ENCODE measurements at regions not wholly inside any gene's neighbourhood (a gene's known extent, or its start where the extent isn't known, plus 50 kb on each side); places are given as distances from the start of the nearest gene placed in this dataset.

- Histone ChIP-seq H3K4me2 (replicated peaks; ENCODE audit: low read depth, low read length, poor library complexity, severe bottlenecking) (no peak overlapping the region), H3K36me3 (replicated peaks in 1 of 2; ENCODE audit: control extremely low read depth in 1 of 2, control insufficient read depth in 1 of 2, extremely low read depth in 1 of 2, insufficient read depth in 2 of 2, low read length in 1 of 2) (no peaks in the 10 kb centered on the region), H3K9me3 (ENCODE audit: control extremely low read depth in 1 of 3, control insufficient read depth in 2 of 3, insufficient read depth in 1 of 3, low read length in 2 of 3) (peaks cover 0 to 6% (median 1%) of the 10 kb centered on the region in 3 donors), H3K27ac (ENCODE audit: low read length in 2 of 2) (no peak overlapping the region), H2AFZ (ENCODE audit: insufficient read depth, low read depth, low read length, poor library complexity, severe bottlenecking) (no peak overlapping the region), H3K27me3 (replicated peaks in 1 of 4; ENCODE audit: control extremely low read depth in 1 of 4, control insufficient read depth in 3 of 4, insufficient read depth in 4 of 4, low read length in 3 of 4) (no peaks in the 10 kb centered on the region), H4K20me1 (ENCODE audit: control insufficient read depth, insufficient read depth, low read length, poor library complexity, severe bottlenecking) (no peaks in the 10 kb centered on the region), H3K79me2 (ENCODE audit: control insufficient read depth, insufficient read depth, low read length) (no peaks in the 10 kb centered on the region), H3K4me3 (ENCODE audit: control extremely low read depth in 1 of 5, extremely low read depth in 1 of 5, insufficient read depth in 1 of 5, low read depth in 2 of 5, low read length in 4 of 5) (no peak overlapping the region), H3K4me1 (ENCODE audit: control insufficient read depth in 2 of 2, insufficient read depth in 2 of 2, low read length in 2 of 2) (no peaks in the 10 kb centered on the region), H3K9ac (ENCODE audit: low read length) (no peak overlapping the region)
- no peak for ATAC-seq (ENCODE audit: low read depth)
- Mint-ChIP-seq H3K27ac (no peak overlapping the region), H3K4me1 (no peaks in the 10 kb centered on the region), H3K27me3 (peaks cover 6% of the 10 kb centered on the region), H3K9me3 (ENCODE audit: insufficient read depth) (no peaks in the 10 kb centered on the region), H3K4me3 (no peak overlapping the region)
- no peak for TF ChIP-seq EZH2 (IDR thresholded peaks at IDR 0.05; ENCODE audit: borderline replicate concordance, insufficient read depth, low read depth, low read length, poor library complexity, severe bottlenecking)
- TF ChIP-seq, protein P1, sequence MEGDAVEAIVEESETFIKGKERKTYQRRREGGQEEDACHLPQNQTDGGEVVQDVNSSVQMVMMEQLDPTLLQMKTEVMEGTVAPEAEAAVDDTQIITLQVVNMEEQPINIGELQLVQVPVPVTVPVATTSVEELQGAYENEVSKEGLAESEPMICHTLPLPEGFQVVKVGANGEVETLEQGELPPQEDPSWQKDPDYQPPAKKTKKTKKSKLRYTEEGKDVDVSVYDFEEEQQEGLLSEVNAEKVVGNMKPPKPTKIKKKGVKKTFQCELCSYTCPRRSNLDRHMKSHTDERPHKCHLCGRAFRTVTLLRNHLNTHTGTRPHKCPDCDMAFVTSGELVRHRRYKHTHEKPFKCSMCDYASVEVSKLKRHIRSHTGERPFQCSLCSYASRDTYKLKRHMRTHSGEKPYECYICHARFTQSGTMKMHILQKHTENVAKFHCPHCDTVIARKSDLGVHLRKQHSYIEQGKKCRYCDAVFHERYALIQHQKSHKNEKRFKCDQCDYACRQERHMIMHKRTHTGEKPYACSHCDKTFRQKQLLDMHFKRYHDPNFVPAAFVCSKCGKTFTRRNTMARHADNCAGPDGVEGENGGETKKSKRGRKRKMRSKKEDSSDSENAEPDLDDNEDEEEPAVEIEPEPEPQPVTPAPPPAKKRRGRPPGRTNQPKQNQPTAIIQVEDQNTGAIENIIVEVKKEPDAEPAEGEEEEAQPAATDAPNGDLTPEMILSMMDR (IDR thresholded peaks at IDR 0.05) = no peak
- no CpG with 5 or more reads among the region's 1 CpG for WGBS (ENCODE audit: insufficient coverage)
- ChIA-PET CTCF (interaction anchor here (1.0 kb wide), 1 partner anchor 13 kb away, joined by 3 read pairs; no protein-coding TSS in a partner anchor), POLR2A (no interaction called here)
- no peak for DNase-seq
- intact Hi-C loops (cut with micrococcal nuclease) = no loop called here
These were observed 179.9 kb downstream of the BTG1 start for GRCh38 chr12:91965781-91966180.

DNA sequence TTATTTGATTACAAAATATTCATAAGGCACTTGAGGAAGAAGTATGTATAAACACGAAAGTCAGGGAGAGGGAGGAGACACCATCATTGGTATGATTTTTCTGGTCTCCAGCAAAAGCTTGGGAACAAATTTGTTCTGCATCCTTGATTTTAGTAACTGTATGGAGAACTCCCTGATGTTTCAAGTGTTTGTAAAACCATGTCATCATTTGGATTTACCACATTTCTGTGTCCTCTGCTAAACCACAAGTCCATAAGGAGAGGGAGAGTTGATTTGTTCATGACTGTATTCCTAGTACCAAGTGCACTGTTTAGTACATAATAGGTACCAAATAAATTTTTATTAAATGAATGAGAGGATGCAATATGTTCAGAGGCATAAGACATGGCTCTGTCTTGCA lies 181.1 kb downstream of the BTG1 start:
- no peak overlapping the region for H3K9ac ChIP-seq (ENCODE audit: low read length)
- peaks cover 6% of the 10 kb centered on the region for H3K27me3 Mint-ChIP-seq
- intact Hi-C loops (cut with micrococcal nuclease) = no loop called here
- WGBS (ENCODE audit: insufficient coverage) = no CpG with 5 or more reads among the region's 1 CpG
- H3K9me3 Mint-ChIP-seq (ENCODE audit: insufficient read depth) = no peaks in the 10 kb centered on the region
- peaks cover 0 to 1% (median 0%) of the 10 kb centered on the region in 3 donors for H3K9me3 ChIP-seq (ENCODE audit: control extremely low read depth in 1 of 3, control insufficient read depth in 2 of 3, insufficient read depth in 1 of 3, low read length in 2 of 3)
- no peaks in the 10 kb centered on the region for H4K20me1 ChIP-seq (ENCODE audit: control insufficient read depth, insufficient read depth, low read length, poor library complexity, severe bottlenecking)
- H3K36me3 ChIP-seq (replicated peaks in 1 of 2; ENCODE audit: control extremely low read depth in 1 of 2, control insufficient read depth in 1 of 2, extremely low read depth in 1 of 2, insufficient read depth in 2 of 2, low read length in 1 of 2) = no peaks in the 10 kb centered on the region
- no peaks in the 10 kb centered on the region for H3K4me1 ChIP-seq (ENCODE audit: control insufficient read depth in 2 of 2, insufficient read depth in 2 of 2, low read length in 2 of 2)
- H3K27ac ChIP-seq (ENCODE audit: low read length in 2 of 2) = no peak overlapping the region
- H3K27me3 ChIP-seq (replicated peaks in 1 of 4; ENCODE audit: control extremely low read depth in 1 of 4, control insufficient read depth in 3 of 4, insufficient read depth in 4 of 4, low read length in 3 of 4) = no peaks in the 10 kb centered on the region
- H3K4me3 Mint-ChIP-seq = no peak overlapping the region
- ATAC-seq (ENCODE audit: low read depth) (no peak), DNase-seq (no peak)
- TF ChIP-seq, protein P1 (IDR thresholded peaks at IDR 0.05) = no peak
- TF ChIP-seq EZH2 (IDR thresholded peaks at IDR 0.05; ENCODE audit: borderline replicate concordance, insufficient read depth, low read depth, low read length, poor library complexity, severe bottlenecking) = no peak
- no peaks in the 10 kb centered on the region for H3K79me2 ChIP-seq (ENCODE audit: control insufficient read depth, insufficient read depth, low read length)
- no peak overlapping the region for H3K27ac Mint-ChIP-seq
- no peak overlapping the region for H2AFZ ChIP-seq (ENCODE audit: insufficient read depth, low read depth, low read length, poor library complexity, severe bottlenecking)
- H3K4me1 Mint-ChIP-seq = no peaks in the 10 kb centered on the region
- no peak overlapping the region for H3K4me2 ChIP-seq (replicated peaks; ENCODE audit: low read depth, low read length, poor library complexity, severe bottlenecking)
- POLR2A ChIA-PET = no interaction called here
- H3K4me3 ChIP-seq (ENCODE audit: control extremely low read depth in 1 of 5, extremely low read depth in 1 of 5, insufficient read depth in 1 of 5, low read depth in 2 of 5, low read length in 4 of 5) = no peak overlapping the region
- CTCF ChIA-PET = no interaction called here
